Liver (tissue), 8 donors: ENCODE measurements at regions not wholly inside any gene's neighbourhood (a gene's known extent, or its start where the extent isn't known, plus 50 kb on each side); places are given as distances from the start of the nearest gene placed in this dataset.

ENCODE experiments used
- DNase-seq: peaks from one replicate; pipeline ENCODE4 v3.0.0-alpha.2; 2017; ENCODE audit warnings: low spot score
- H3K27ac ChIP-seq, 2 donors: one replicate each; pipeline ENCODE4 v1.7.0; 2013; ENCODE audit warnings: inconsistent platforms in 2 of 2, low read length in 2 of 2, control low read depth in 1 of 2, low read depth in 1 of 2, mild to moderate bottlenecking in 1 of 2
- H3K27me3 ChIP-seq, 4 donors: one replicate each; pipeline versions ENCODE4 v1.6.1 to v1.7.0; 2013; ENCODE audit warnings: low read length in 3 of 4, inconsistent platforms in 1 of 4, mild to moderate bottlenecking in 1 of 4, moderate library complexity in 1 of 4; ENCODE audit not compliant: control insufficient read depth in 4 of 4, insufficient read depth in 4 of 4
- H3K36me3 ChIP-seq, 4 donors: one replicate each; pipeline versions ENCODE4 v1.6.1 to v1.7.0; 2013; ENCODE audit warnings: low read length in 3 of 4, mild to moderate bottlenecking in 3 of 4, low read depth in 1 of 4, moderate library complexity in 1 of 4; ENCODE audit not compliant: control insufficient read depth in 4 of 4, insufficient read depth in 3 of 4
- H3K4me1 ChIP-seq, 4 donors: one replicate each; pipeline versions ENCODE4 v1.6.1 to v1.7.0; 2013; ENCODE audit warnings: low read length in 3 of 4, mild to moderate bottlenecking in 3 of 4, moderate library complexity in 1 of 4; ENCODE audit not compliant: control insufficient read depth in 4 of 4, insufficient read depth in 4 of 4
- H3K4me3 ChIP-seq, 3 donors: one replicate each; pipeline versions ENCODE4 v1.6.1 to v1.7.0; 2013; ENCODE audit warnings: low read length in 3 of 3, control low read depth in 1 of 3, low read depth in 1 of 3, mild to moderate bottlenecking in 1 of 3
- H3K9ac ChIP-seq, 2 donors: one replicate each; pipeline ENCODE4 v1.7.0; 2013; ENCODE audit warnings: low read length in 2 of 2, mild to moderate bottlenecking in 2 of 2, moderate library complexity in 2 of 2, control low read depth in 1 of 2, low read depth in 1 of 2
- H3K9me3 ChIP-seq, 4 donors: one replicate each; pipeline versions ENCODE4 v1.6.1 to v1.7.0; 2013; ENCODE audit warnings: low read length in 3 of 4; ENCODE audit not compliant: control insufficient read depth in 4 of 4
- ATF3 ChIP-seq: IDR thresholded peaks from 2 replicates; pipeline ENCODE4 v1.6.1; 2016; ENCODE audit warnings: antibody characterized with exemption
- CTCF ChIP-seq: fragments of 150-350 bp; IDR thresholded peaks from 2 replicates; pipeline ENCODE4 v1.5.1; 2017; ENCODE audit warnings: improper control_type of control experiment, low read depth, low read length; ENCODE audit not compliant: missing input control
- EGR1 ChIP-seq, 2 donors: IDR thresholded peaks; 2 replicates each; pipeline ENCODE4 v1.6.1; 2016 to 2018; ENCODE audit warnings: antibody characterized with exemption in 2 of 2, low read depth in 2 of 2
- FOXA1 ChIP-seq: IDR thresholded peaks from 2 replicates; pipeline ENCODE4 v1.6.1; 2016; ENCODE audit warnings: antibody characterized with exemption
- FOXA2 ChIP-seq: IDR thresholded peaks from 2 replicates; pipeline ENCODE4 v1.6.1; 2016; ENCODE audit warnings: antibody characterized with exemption
- GABPA ChIP-seq, 2 donors: IDR thresholded peaks in 1 of 2; conservative IDR thresholded peaks in 1 of 2; 2 replicates each; pipeline ENCODE4 v1.6.1; 2016; ENCODE audit warnings: antibody characterized with exemption in 2 of 2, mild to moderate bottlenecking in 1 of 2, moderate library complexity in 1 of 2
- HNF4A ChIP-seq, 2 donors: conservative IDR thresholded peaks; 2 replicates each; pipeline ENCODE4 v1.6.1; 2016; ENCODE audit warnings: antibody characterized with exemption in 2 of 2, mild to moderate bottlenecking in 2 of 2
- JUND ChIP-seq, 2 donors: IDR thresholded peaks; 2 replicates each; pipeline ENCODE4 v1.6.1; 2016; ENCODE audit warnings: antibody characterized with exemption in 2 of 2
- MAX ChIP-seq: IDR thresholded peaks from 2 replicates; pipeline ENCODE4 v1.6.1; 2016; ENCODE audit warnings: antibody characterized with exemption
- REST ChIP-seq: IDR thresholded peaks from 2 replicates; pipeline ENCODE4 v1.6.1; 2016; ENCODE audit warnings: antibody characterized with exemption, mild to moderate bottlenecking
- RXRA ChIP-seq, 2 donors: IDR thresholded peaks; 2 replicates each; pipeline ENCODE4 v1.6.1; 2017 to 2018; ENCODE audit warnings: antibody characterized with exemption in 2 of 2, mild to moderate bottlenecking in 1 of 2
- SP1 ChIP-seq: IDR thresholded peaks from 2 replicates; pipeline ENCODE4 v1.6.1; 2018; ENCODE audit warnings: antibody characterized with exemption, mild to moderate bottlenecking
- TAF1 ChIP-seq: conservative IDR thresholded peaks from 2 replicates; pipeline ENCODE4 v1.6.1; 2016; ENCODE audit warnings: antibody characterized with exemption, mild to moderate bottlenecking
- YY1 ChIP-seq: IDR thresholded peaks from 2 replicates; pipeline ENCODE4 v1.6.1; 2016; ENCODE audit warnings: antibody characterized with exemption, mild to moderate bottlenecking
- ZBTB33 ChIP-seq: IDR thresholded peaks from 2 replicates; pipeline ENCODE4 v1.6.1; 2016; ENCODE audit warnings: antibody characterized with exemption
- WGBS: extraction: QIAGEN DNeasy Blood & Tissue Kit; methylation state at CpG from one replicate; pipeline ENCODE4 v1.1.7; 2013; 5-methylcytosine and 5-hydroxymethylcytosine counted together
- donor health status: healthy.
- donor health status: healthy.
- donor health status: healthy.
- donor health status: healthy.
- donor health status: healthy.

- 72% methylated on average over 4 of the region's 4 CpGs for WGBS
- DNase-seq, result no peak
- TF ChIP-seq ZBTB33, result no peak
- no peak for TF ChIP-seq YY1
- no peak for TF ChIP-seq MAX
- TF ChIP-seq EGR1 (IDR thresholded peaks at IDR 0.05; ENCODE audit: low read depth in 2 of 2), result no peak
- TF ChIP-seq JUND (IDR thresholded peaks at IDR 0.05), result no peak
- TF ChIP-seq GABPA (IDR thresholded peaks at IDR 0.05 in 1 of 2, conservative IDR thresholded peaks at IDR 0.05 in 1 of 2), result no peak
- no peak for TF ChIP-seq FOXA1
- TF ChIP-seq REST, result no peak
Observed at GRCh38 chr2:51638811-51639210, 606.9 kb upstream of the NRXN1 start.

GRCh38 chr2:51633073-51633472, 601.1 kb upstream of the NRXN1 start:
- Histone ChIP-seq H3K4me1 (no peaks in the 10 kb centered on the region), H3K36me3 (no peaks in the 10 kb centered on the region), H3K4me3 (no peak overlapping the region), H3K27ac (no peak overlapping the region), H3K9ac (no peak overlapping the region), H3K27me3 (no peaks in the 10 kb centered on the region), H3K9me3 (no peaks in the 10 kb centered on the region)
- DNase-seq, result no peak
- no peak for TF ChIP-seq TAF1
- no peak for TF ChIP-seq REST
- TF ChIP-seq CTCF, result no peak
- no peak for TF ChIP-seq RXRA (IDR thresholded peaks at IDR 0.05)
- TF ChIP-seq HNF4A (conservative IDR thresholded peaks at IDR 0.05), result no peak
- TF ChIP-seq SP1, result no peak
- TF ChIP-seq GABPA (IDR thresholded peaks at IDR 0.05 in 1 of 2, conservative IDR thresholded peaks at IDR 0.05 in 1 of 2), result no peak
- no peak for TF ChIP-seq JUND (IDR thresholded peaks at IDR 0.05)
- no peak for TF ChIP-seq ATF3
- TF ChIP-seq FOXA2, result no peak

More at GRCh38 chr2:51638811-51639210, 606.9 kb upstream of the NRXN1 start:
- Histone ChIP-seq H3K9me3 (no peaks in the 10 kb centered on the region), H3K27ac (no peak overlapping the region), H3K27me3 (no peaks in the 10 kb centered on the region), H3K9ac (no peak overlapping the region), H3K4me3 (no peak overlapping the region), H3K4me1 (no peaks in the 10 kb centered on the region), H3K36me3 (no peaks in the 10 kb centered on the region)
